ENCODE measurements at regions not wholly inside any gene's neighbourhood (a gene's known extent, or its start where the extent isn't known, plus 50 kb on each side); places are given as distances from the start of the nearest gene placed in this dataset.

DNA sequence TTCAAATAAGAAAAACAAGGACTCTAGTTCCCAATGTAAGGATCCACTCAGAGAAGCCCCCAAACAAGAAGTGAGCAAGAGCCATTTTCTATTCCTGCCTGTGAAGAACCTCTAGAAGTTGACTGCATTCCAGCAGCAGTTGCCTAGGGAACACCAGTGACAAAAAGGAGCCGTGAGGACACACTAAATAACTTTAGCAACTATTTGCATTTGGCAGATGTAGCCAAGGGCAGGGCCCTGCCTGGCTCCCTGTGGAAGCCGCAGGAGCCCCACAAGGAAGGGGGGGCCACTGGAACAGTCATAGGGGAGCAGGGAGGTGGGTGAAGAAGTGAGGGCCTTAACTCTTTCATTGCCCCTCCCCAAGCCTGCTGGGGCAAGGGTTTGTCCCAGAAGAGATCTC, 470.2 kb upstream of the PROK2 start:
- H3K4me2 ChIP-seq = peak overlapping the region; percentile 76; the same call in 1 of the 2 replicates
- TF ChIP-seq CTCF (conservative IDR thresholded peaks at IDR 0.05; ENCODE audit: low read depth, low read length) = no peak
- no peak overlapping the region for H3K9ac ChIP-seq
- no peaks in the 10 kb centered on the region for H4K20me1 ChIP-seq (ENCODE audit: insufficient read depth)
- H3K27me3 ChIP-seq (ENCODE audit: insufficient read depth, low read depth) = no peaks in the 10 kb centered on the region
- no peak overlapping the region for H3K27ac ChIP-seq
- H3K4me3 ChIP-seq (IDR thresholded peaks at IDR 0.05; ENCODE audit: insufficient read depth, low read depth, low read length) = no peak overlapping the region
- H3K36me3 ChIP-seq (ENCODE audit: insufficient read depth) = no peaks in the 10 kb centered on the region
- peaks cover 21% of the 10 kb centered on the region for H3K4me1 ChIP-seq (ENCODE audit: low read depth, poor library complexity, severe bottlenecking)
- H2AFZ ChIP-seq (ENCODE audit: low read depth) = no peak overlapping the region
- H3K79me2 ChIP-seq (ENCODE audit: insufficient read depth, low read depth) = no peaks in the 10 kb centered on the region

GRCh38 chr3:72254483-72254882, 469.5 kb upstream of the PROK2 start:
- Histone ChIP-seq H3K9ac (no peak overlapping the region), H3K36me3 (ENCODE audit: insufficient read depth) (no peaks in the 10 kb centered on the region), H3K4me3 (IDR thresholded peaks at IDR 0.05; ENCODE audit: insufficient read depth, low read depth, low read length) (no peak overlapping the region), H2AFZ (ENCODE audit: low read depth) (no peak overlapping the region), H3K27ac (no peak overlapping the region), H3K4me1 (ENCODE audit: low read depth, poor library complexity, severe bottlenecking) (peaks cover 21% of the 10 kb centered on the region), H4K20me1 (ENCODE audit: insufficient read depth) (no peaks in the 10 kb centered on the region), H3K79me2 (ENCODE audit: insufficient read depth, low read depth) (no peaks in the 10 kb centered on the region), H3K27me3 (ENCODE audit: insufficient read depth, low read depth) (no peaks in the 10 kb centered on the region), H3K4me2 (no peak overlapping the region)
- TF ChIP-seq CTCF (conservative IDR thresholded peaks at IDR 0.05; ENCODE audit: low read depth, low read length) = no peak

DNA sequence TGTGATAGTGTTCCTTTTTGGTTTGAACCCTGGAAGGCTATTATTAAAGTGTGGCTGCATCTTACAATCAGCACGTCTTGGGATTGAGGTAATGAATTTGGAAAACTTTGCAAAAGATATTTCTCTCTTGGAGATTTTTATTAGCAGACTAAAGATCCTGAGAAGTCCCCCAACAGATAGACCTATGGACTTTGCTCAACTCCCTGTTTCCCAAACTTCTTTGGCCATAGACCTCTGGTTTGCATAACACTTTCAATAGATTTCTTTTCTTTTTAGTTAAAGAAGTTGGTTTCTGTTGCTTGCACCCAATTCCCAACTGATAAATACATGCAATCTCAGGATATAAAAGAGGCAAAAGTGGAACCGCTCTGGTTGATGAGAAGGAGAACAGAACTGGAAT, 465.8 kb upstream of the PROK2 start:
- Histone ChIP-seq H3K4me1 (ENCODE audit: low read depth, poor library complexity, severe bottlenecking) (peaks cover 8% of the 10 kb centered on the region), H3K27ac (no peak overlapping the region), H3K4me2 (no peak overlapping the region), H3K27me3 (ENCODE audit: insufficient read depth, low read depth) (no peaks in the 10 kb centered on the region), H3K79me2 (ENCODE audit: insufficient read depth, low read depth) (no peaks in the 10 kb centered on the region), H3K36me3 (ENCODE audit: insufficient read depth) (no peaks in the 10 kb centered on the region), H4K20me1 (ENCODE audit: insufficient read depth) (no peaks in the 10 kb centered on the region), H3K4me3 (IDR thresholded peaks at IDR 0.05; ENCODE audit: insufficient read depth, low read depth, low read length) (no peak overlapping the region), H2AFZ (ENCODE audit: low read depth) (no peak overlapping the region), H3K9ac (no peak overlapping the region)
- TF ChIP-seq CTCF (conservative IDR thresholded peaks at IDR 0.05; ENCODE audit: low read depth, low read length) = no peak

DNA sequence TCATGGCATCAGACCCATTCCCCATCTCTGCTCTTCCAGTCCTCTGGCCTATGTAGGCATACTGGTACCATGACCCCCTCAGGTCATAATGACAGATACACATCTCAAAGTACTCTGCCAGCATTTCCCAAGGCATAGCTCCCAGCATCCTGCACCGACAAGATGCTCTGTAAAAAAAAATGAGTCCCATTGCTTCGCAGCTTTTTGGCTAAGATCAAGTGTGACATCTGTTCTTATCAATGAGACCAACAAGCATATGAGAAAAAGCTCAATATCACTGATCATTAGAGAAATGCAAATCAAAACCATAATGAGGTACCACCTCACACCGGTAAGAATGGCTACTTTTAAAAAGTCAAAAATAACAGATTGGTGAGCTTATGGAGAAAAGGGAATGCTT, 463.9 kb upstream of the PROK2 start:
- H2AFZ ChIP-seq (ENCODE audit: low read depth) = no peak overlapping the region
- no peaks in the 10 kb centered on the region for H4K20me1 ChIP-seq (ENCODE audit: insufficient read depth)
- no peak overlapping the region for H3K4me3 ChIP-seq (IDR thresholded peaks at IDR 0.05; ENCODE audit: insufficient read depth, low read depth, low read length)
- H3K9ac ChIP-seq = no peak overlapping the region
- no peaks in the 10 kb centered on the region for H3K79me2 ChIP-seq (ENCODE audit: insufficient read depth, low read depth)
- no peak overlapping the region for H3K27ac ChIP-seq
- no peak for TF ChIP-seq CTCF (conservative IDR thresholded peaks at IDR 0.05; ENCODE audit: low read depth, low read length)
- no peak overlapping the region for H3K4me2 ChIP-seq
- no peaks in the 10 kb centered on the region for H3K27me3 ChIP-seq (ENCODE audit: insufficient read depth, low read depth)
- H3K36me3 ChIP-seq (ENCODE audit: insufficient read depth) = no peaks in the 10 kb centered on the region
- no peaks in the 10 kb centered on the region for H3K4me1 ChIP-seq (ENCODE audit: low read depth, poor library complexity, severe bottlenecking)

DNA sequence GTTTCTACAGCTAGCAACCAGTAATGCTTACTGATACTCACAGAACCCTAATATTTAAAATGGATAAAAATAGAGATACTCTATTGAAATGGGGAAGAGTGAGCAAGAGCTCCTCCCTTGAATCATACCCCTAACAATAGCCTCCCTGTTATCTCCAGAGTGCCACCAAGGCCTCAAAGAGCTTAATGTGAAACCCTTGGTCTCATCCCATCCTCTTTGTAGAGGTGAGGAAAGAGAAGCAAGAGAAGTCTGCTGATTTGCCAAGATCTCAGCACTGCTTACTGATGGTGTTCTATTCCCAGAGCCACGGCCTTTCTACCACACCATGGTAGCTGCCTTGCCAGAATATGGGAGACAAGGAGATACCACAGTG, 463.4 kb upstream of the PROK2 start:
- no peaks in the 10 kb centered on the region for H4K20me1 ChIP-seq (ENCODE audit: insufficient read depth)
- no peak overlapping the region for H3K27ac ChIP-seq
- no peak overlapping the region for H3K4me2 ChIP-seq
- H3K4me1 ChIP-seq (ENCODE audit: low read depth, poor library complexity, severe bottlenecking) = no peaks in the 10 kb centered on the region
- H3K4me3 ChIP-seq (IDR thresholded peaks at IDR 0.05; ENCODE audit: insufficient read depth, low read depth, low read length) = no peak overlapping the region
- H3K9ac ChIP-seq = no peak overlapping the region
- H3K79me2 ChIP-seq (ENCODE audit: insufficient read depth, low read depth) = no peaks in the 10 kb centered on the region
- TF ChIP-seq CTCF (conservative IDR thresholded peaks at IDR 0.05; ENCODE audit: low read depth, low read length) = no peak
- no peak overlapping the region for H2AFZ ChIP-seq (ENCODE audit: low read depth)
- H3K27me3 ChIP-seq (ENCODE audit: insufficient read depth, low read depth) = no peaks in the 10 kb centered on the region
- no peaks in the 10 kb centered on the region for H3K36me3 ChIP-seq (ENCODE audit: insufficient read depth)
